H1 (cell line): ENCODE measurements at regions not wholly inside any gene's neighbourhood (a gene's known extent, or its start where the extent isn't known, plus 50 kb on each side); places are given as distances from the start of the nearest gene placed in this dataset.

Source experiments
- BCL11A ChIP-seq, 2 experiments: IDR thresholded peaks; one replicate each; pipeline ENCODE4 v1.6.1; 2011; ENCODE audit warnings: low read depth in 2 of 2, low read length in 2 of 2, mild to moderate bottlenecking in 2 of 2
- CEBPB ChIP-seq: IDR thresholded peaks from 2 replicates; pipeline ENCODE4 v1.6.1; 2012; ENCODE audit warnings: low read depth, low read length
- CHD2 ChIP-seq: IDR thresholded peaks from 2 replicates; pipeline ENCODE4 v1.6.1; 2012; ENCODE audit warnings: low read length, improper control_type of control experiment
- CTBP2 ChIP-seq: IDR thresholded peaks from 2 replicates; pipeline ENCODE4 v1.7.0; 2011; ENCODE audit warnings: borderline replicate concordance, mild to moderate bottlenecking, moderate library complexity, mixed read lengths, low read length; ENCODE audit not compliant: insufficient read depth, insufficient read length
- EGR1 ChIP-seq: IDR thresholded peaks from 2 replicates; pipeline ENCODE4 v1.6.1; 2011; ENCODE audit warnings: low read depth, low read length, borderline replicate concordance
- EP300 ChIP-seq, 2 experiments: IDR thresholded peaks; 1 replicate in 1 of 2; 2 replicates in 1 of 2; pipeline ENCODE4 v1.6.1; 2011 to 2012; ENCODE audit warnings: low read depth in 2 of 2, low read length in 2 of 2, mild to moderate bottlenecking in 2 of 2, borderline replicate concordance in 1 of 2, inconsistent platforms in 1 of 2, moderate library complexity in 1 of 2
- JUN ChIP-seq: IDR thresholded peaks from 2 replicates; pipeline ENCODE4 v1.6.1; 2011; ENCODE audit warnings: low read depth, mild to moderate bottlenecking, improper control_type of control experiment, low read length
- KDM1A ChIP-seq: fragments of 200-600, 300-600 bp; sonication (generic); IDR thresholded peaks from 2 replicates; pipeline ENCODE4 v1.7.1; 2016; ENCODE audit warnings: mild to moderate bottlenecking, low read length, borderline replicate concordance
- NANOG ChIP-seq: IDR thresholded peaks from 2 replicates; pipeline ENCODE4 v1.6.1; 2011; ENCODE audit warnings: low read length, low read depth, mild to moderate bottlenecking, inconsistent platforms; ENCODE audit not compliant: insufficient read depth, poor library complexity, severe bottlenecking
- SIN3A ChIP-seq, 2 experiments: IDR thresholded peaks in 1 of 2; conservative IDR thresholded peaks in 1 of 2; 2 replicates each; pipeline ENCODE4 v1.6.1; 2011 to 2012; ENCODE audit warnings: low read length in 2 of 2, improper control_type of control experiment in 1 of 2, low read depth in 1 of 2, mild to moderate bottlenecking in 1 of 2
- SP4 ChIP-seq: IDR thresholded peaks from 2 replicates; pipeline ENCODE4 v1.6.1; 2012; ENCODE audit warnings: low read length, inconsistent platforms
- SRF ChIP-seq: IDR thresholded peaks from 2 replicates; pipeline ENCODE4 v1.6.1; 2011; ENCODE audit warnings: mild to moderate bottlenecking, low read depth, low read length, moderate library complexity
- TEAD4 ChIP-seq: IDR thresholded peaks from 2 replicates; pipeline ENCODE4 v1.6.1; 2012; ENCODE audit warnings: low read depth, low read length, inconsistent platforms, mixed read lengths
- ZNF274 ChIP-seq: IDR thresholded peaks from 2 replicates; pipeline ENCODE4 v1.7.0; 2012; ENCODE audit warnings: low read length, borderline replicate concordance; ENCODE audit errors: extremely low read depth
- TF ChIP-seq, protein P1 (sequence below): IDR thresholded peaks from 2 replicates; pipeline ENCODE4 v1.6.1; 2012; ENCODE audit warnings: inconsistent platforms

GRCh38 chr10:118204292-118204943, 137.7 kb downstream of the FAM204A start (continued):
- TF ChIP-seq CEBPB (no peak), JUN (no peak), CTBP2 (no peak), SIN3A (conservative IDR thresholded peaks at IDR 0.05 in 1 of 2, IDR thresholded peaks at IDR 0.05 in 1 of 2; ENCODE audit: low read depth in 1 of 2, low read length in 2 of 2) (no peak), KDM1A (no peak), ZNF274 (no peak), EGR1 (no peak), EP300 (IDR thresholded peaks at IDR 0.05; ENCODE audit: borderline replicate concordance in 1 of 2, low read depth in 2 of 2, low read length in 2 of 2) (no peak), BCL11A (IDR thresholded peaks at IDR 0.05; ENCODE audit: low read depth in 2 of 2, low read length in 2 of 2) (peak in 1 of 2 experiments; percentile 13), SP4 (no peak), TEAD4 (no peak), CHD2 (no peak), SRF (no peak), NANOG (peak; percentile 57)
- TF ChIP-seq, protein P1, sequence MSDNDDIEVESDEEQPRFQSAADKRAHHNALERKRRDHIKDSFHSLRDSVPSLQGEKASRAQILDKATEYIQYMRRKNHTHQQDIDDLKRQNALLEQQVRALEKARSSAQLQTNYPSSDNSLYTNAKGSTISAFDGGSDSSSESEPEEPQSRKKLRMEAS: 0 out of 2 replicates have a peak, but pooled peaks have one; percentile 23
